Neural progenitor cell (in vitro differentiated cells): ENCODE measurements at regions not wholly inside any gene's neighbourhood (a gene's known extent, or its start where the extent isn't known, plus 50 kb on each side); places are given as distances from the start of the nearest gene placed in this dataset.

Experiments
- DNase-seq: peaks from one replicate; pipeline ENCODE4 v3.0.0-alpha.2; 2016; ENCODE audit warnings: low spot score
- H2AFZ ChIP-seq: fragments of 200-600 bp; sonication (generic); replicated peaks from 2 replicates; pipeline ENCODE4 v1.6.1; 2016; ENCODE audit warnings: antibody characterized with exemption
- H3F3A ChIP-seq: fragments of 200-600 bp; sonication (generic); 2 replicates; pipeline ENCODE4 v1.6.1; 2016; ENCODE audit warnings: antibody characterized with exemption, low read depth
- H3K27ac ChIP-seq: fragments of 200-600 bp; sonication (generic); 2 replicates; pipeline ENCODE4 v1.5.1; 2016; ENCODE audit warnings: mild to moderate bottlenecking
- H3K27me3 ChIP-seq: fragments of 200-600 bp; sonication (generic); 2 replicates; pipeline ENCODE4 v1.6.1; 2016; ENCODE audit warnings: mild to moderate bottlenecking, moderate library complexity
- H3K36me3 ChIP-seq: fragments of 200-600 bp; sonication (generic); 2 replicates; pipeline ENCODE4 v1.5.1; 2016
- H3K4me1 ChIP-seq: fragments of 200-600 bp; sonication (generic); 2 replicates; pipeline ENCODE4 v1.6.1; 2016; ENCODE audit warnings: mixed run types
- H3K4me2 ChIP-seq: fragments of 200-600 bp; sonication (generic); 2 replicates; pipeline ENCODE4 v1.6.1; 2016
- H3K4me3 ChIP-seq: fragments of 200-600 bp; sonication (generic); 2 replicates; pipeline ENCODE4 v1.5.1; 2016
- H3K79me2 ChIP-seq: fragments of 200-600 bp; sonication (generic); 2 replicates; pipeline ENCODE4 v1.6.1; 2016; ENCODE audit warnings: low read depth
- H3K9ac ChIP-seq: fragments of 200-600 bp; sonication (generic); 2 replicates; pipeline ENCODE4 v1.6.1; 2016
- H3K9me3 ChIP-seq: fragments of 200-600 bp; sonication (generic); 2 replicates; pipeline ENCODE4 v1.5.1; 2016; ENCODE audit warnings: low read depth
- H4K20me1 ChIP-seq: fragments of 200-600 bp; sonication (generic); 2 replicates; pipeline ENCODE4 v1.6.1; 2016; ENCODE audit warnings: low read depth
- H3K27ac Mint-ChIP-seq: 3 replicates; pipeline ENCODE4 v1.8.0; 2021; ENCODE audit warnings: mixed read lengths
- H3K27me3 Mint-ChIP-seq: 2 replicates; pipeline ENCODE4 v1.8.0; 2022; ENCODE audit warnings: low read depth, mild to moderate bottlenecking, inconsistent platforms, moderate library complexity, mixed read lengths; ENCODE audit not compliant: insufficient read depth
- H3K36me3 Mint-ChIP-seq: 3 replicates; pipeline ENCODE4 v1.8.0; 2021; ENCODE audit warnings: mixed read lengths
- H3K4me1 Mint-ChIP-seq: 3 replicates; pipeline ENCODE4 v1.8.0; 2021; ENCODE audit warnings: mixed read lengths
- H3K4me3 Mint-ChIP-seq: 3 replicates; pipeline ENCODE4 v1.8.0; 2021; ENCODE audit warnings: mild to moderate bottlenecking, moderate library complexity, mixed read lengths
- H3K9me3 Mint-ChIP-seq: 3 replicates; pipeline ENCODE4 v1.8.0; 2020; ENCODE audit warnings: mixed read lengths
- EZH2 ChIP-seq: fragments of 200-600 bp; sonication (generic); IDR thresholded peaks from 2 replicates; pipeline ENCODE4 v1.6.1; 2017; ENCODE audit warnings: antibody characterized with exemption, mild to moderate bottlenecking, moderate library complexity
- EZH2phosphoT487 ChIP-seq: fragments of 200-600 bp; sonication (generic); IDR thresholded peaks from 2 replicates; pipeline ENCODE4 v1.6.1; 2017; ENCODE audit warnings: antibody characterized with exemption
- TF ChIP-seq, protein P1 (sequence below): fragments of 200-600 bp; sonication (generic); IDR thresholded peaks from 2 replicates; pipeline ENCODE4 v1.5.1; 2017; ENCODE audit warnings: antibody characterized with exemption, mild to moderate bottlenecking

DNA sequence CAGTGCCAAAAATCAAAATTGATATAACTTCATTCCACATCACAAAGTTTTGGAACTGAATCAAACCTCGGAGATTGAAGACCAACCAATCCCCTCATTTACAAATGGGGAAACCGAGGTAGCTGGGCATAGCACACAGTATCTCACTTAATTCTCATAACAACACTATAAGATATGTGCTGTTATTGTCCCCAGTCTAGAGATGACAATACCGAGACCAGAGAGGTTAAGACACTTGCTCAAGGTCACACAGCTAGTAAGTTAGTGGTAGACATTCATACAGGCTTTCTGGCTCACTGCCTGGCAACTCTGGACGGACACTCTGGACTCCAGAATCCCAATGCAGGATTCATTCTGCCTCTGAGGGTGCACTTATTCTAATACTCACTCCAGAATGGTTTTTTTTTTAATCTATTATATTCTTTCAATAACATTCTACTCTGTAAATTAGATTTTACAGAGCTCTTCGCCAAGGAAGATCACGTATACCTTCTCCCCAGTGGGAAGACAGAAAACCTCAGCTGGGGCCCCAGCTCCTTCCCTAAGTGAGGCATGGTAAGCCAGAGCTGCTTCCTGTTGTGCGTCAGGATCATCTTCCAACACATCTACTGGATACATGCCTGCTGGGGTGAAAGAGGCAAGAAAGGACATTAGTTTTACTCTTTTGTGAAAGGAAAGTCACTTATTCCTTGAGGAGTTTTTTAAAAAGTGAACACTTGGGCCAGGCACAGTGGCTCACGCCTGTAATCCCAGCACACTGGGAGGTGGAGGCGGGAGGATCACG, 128.4 kb upstream of the IGF1R start:
- Mint-ChIP-seq H3K4me1 (peaks cover 25% of the 10 kb centered on the region), H3K4me3 (no peak overlapping the region)
- no peaks in the 10 kb centered on the region for H3F3A ChIP-seq

DNA sequence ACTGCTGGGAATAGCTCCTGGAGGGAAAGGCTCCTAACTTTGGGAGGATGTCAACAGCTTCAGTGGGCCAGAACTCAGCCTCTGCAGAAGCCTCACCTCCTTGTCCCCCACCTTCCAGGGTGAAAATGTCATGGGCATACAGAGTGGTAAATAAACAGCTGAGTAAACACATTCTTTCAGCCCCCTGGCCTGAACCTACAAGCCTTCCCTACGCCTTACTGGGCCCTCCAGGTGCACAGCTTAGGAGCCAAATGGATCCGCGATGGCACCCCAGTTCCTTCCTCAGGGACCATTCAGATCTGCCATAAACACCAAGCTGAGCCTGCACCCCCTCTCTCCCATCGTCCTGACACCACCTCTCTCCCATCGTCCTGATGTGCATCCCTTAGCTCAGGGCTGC, 126.2 kb upstream of the IGF1R start:
- Histone ChIP-seq H3K27me3 (no peaks in the 10 kb centered on the region), H3K27ac (no peak overlapping the region), H3K4me3 (no peak overlapping the region), H3K9ac (no peak overlapping the region), H3F3A (no peaks in the 10 kb centered on the region), H4K20me1 (no peaks in the 10 kb centered on the region), H3K4me1 (peaks cover 3% of the 10 kb centered on the region), H3K36me3 (no peaks in the 10 kb centered on the region), H3K9me3 (no peaks in the 10 kb centered on the region), H3K79me2 (no peaks in the 10 kb centered on the region), H3K4me2 (no peak overlapping the region), H2AFZ (no peak overlapping the region)
- H3K36me3 Mint-ChIP-seq: no peaks in the 10 kb centered on the region
- TF ChIP-seq, protein P1, sequence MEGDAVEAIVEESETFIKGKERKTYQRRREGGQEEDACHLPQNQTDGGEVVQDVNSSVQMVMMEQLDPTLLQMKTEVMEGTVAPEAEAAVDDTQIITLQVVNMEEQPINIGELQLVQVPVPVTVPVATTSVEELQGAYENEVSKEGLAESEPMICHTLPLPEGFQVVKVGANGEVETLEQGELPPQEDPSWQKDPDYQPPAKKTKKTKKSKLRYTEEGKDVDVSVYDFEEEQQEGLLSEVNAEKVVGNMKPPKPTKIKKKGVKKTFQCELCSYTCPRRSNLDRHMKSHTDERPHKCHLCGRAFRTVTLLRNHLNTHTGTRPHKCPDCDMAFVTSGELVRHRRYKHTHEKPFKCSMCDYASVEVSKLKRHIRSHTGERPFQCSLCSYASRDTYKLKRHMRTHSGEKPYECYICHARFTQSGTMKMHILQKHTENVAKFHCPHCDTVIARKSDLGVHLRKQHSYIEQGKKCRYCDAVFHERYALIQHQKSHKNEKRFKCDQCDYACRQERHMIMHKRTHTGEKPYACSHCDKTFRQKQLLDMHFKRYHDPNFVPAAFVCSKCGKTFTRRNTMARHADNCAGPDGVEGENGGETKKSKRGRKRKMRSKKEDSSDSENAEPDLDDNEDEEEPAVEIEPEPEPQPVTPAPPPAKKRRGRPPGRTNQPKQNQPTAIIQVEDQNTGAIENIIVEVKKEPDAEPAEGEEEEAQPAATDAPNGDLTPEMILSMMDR: no peak
- TF ChIP-seq EZH2phosphoT487 (no peak), EZH2 (no peak)
- H3K27me3 Mint-ChIP-seq: peaks cover 10% of the 10 kb centered on the region
- no peaks in the 10 kb centered on the region for H3K9me3 Mint-ChIP-seq
- H3K27ac Mint-ChIP-seq: peak overlapping the region; percentile 72
- no peak for DNase-seq
- H3K4me1 Mint-ChIP-seq: peaks cover 30% of the 10 kb centered on the region
- no peak overlapping the region for H3K4me3 Mint-ChIP-seq

More for the DNA sequence above, 128.4 kb upstream of the IGF1R start:
- Histone ChIP-seq H3K27me3 (no peaks in the 10 kb centered on the region), H3K4me1 (peaks cover 3% of the 10 kb centered on the region), H3K36me3 (no peaks in the 10 kb centered on the region), H4K20me1 (no peaks in the 10 kb centered on the region), H3K9me3 (no peaks in the 10 kb centered on the region), H3K4me3 (no peak overlapping the region), H2AFZ (no peak overlapping the region), H3K79me2 (no peaks in the 10 kb centered on the region), H3K27ac (no peak overlapping the region), H3K9ac (no peak overlapping the region), H3K4me2 (no peak overlapping the region)
- Mint-ChIP-seq H3K27me3 (peaks cover 11% of the 10 kb centered on the region), H3K36me3 (no peaks in the 10 kb centered on the region), H3K9me3 (no peaks in the 10 kb centered on the region), H3K27ac (no peak overlapping the region)
- DNase-seq: no peak
- TF ChIP-seq, protein P1: no peak
- TF ChIP-seq EZH2 (no peak), EZH2phosphoT487 (no peak)

DNA sequence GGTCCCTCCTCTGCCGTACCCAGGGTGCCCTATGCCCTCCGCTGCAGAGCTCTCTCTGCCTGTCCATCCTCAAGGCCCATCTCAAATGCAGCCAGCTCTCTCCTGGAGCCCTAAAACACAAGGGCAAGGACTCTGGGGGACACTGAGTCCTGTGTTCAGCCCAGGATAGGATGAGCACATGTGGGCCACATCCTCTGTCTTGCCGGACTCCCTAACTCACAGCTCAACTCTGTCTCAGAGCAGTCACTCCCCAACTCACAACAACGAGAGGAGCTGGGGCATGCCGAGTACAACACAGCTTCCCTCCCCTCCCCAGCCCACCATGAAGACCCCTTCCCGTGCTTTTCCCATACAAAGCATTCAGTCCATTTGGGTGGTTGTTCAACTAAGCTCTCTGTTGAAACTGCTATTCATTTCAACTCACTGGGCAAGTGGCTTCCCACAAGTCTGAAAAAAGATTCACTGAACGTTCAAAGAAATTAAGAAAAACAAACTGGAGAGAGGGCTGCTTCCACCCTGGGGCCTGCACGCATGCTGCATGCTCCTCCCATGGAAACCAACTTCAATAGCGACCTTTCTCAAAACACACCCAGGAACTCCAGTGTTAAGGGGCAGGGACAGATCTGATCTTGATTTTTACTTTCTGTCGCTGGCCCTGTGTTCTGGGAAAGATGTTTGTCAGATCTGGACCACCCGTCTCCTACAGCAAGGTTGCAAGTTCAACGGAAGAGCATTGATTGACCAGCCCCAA, 124.3 kb upstream of the IGF1R start:
- H3K27ac Mint-ChIP-seq: peak overlapping the region; percentile 98
- Histone ChIP-seq H4K20me1 (no peaks in the 10 kb centered on the region), H3K4me3 (no peak overlapping the region), H3K9me3 (no peaks in the 10 kb centered on the region), H3K36me3 (no peaks in the 10 kb centered on the region), H3K79me2 (no peaks in the 10 kb centered on the region), H3F3A (no peaks in the 10 kb centered on the region), H3K4me2 (no peak overlapping the region), H3K27me3 (no peaks in the 10 kb centered on the region), H3K4me1 (peaks cover 3% of the 10 kb centered on the region), H3K9ac (no peak overlapping the region), H3K27ac (no peak overlapping the region), H2AFZ (peak overlapping the region; percentile 63)
- DNase-seq: no peak
- H3K9me3 Mint-ChIP-seq: no peaks in the 10 kb centered on the region
- peaks cover 27% of the 10 kb centered on the region for H3K4me1 Mint-ChIP-seq
- peaks cover 12% of the 10 kb centered on the region for H3K27me3 Mint-ChIP-seq
- no peak for TF ChIP-seq EZH2phosphoT487
- TF ChIP-seq, protein P1: no peak
- no peak for TF ChIP-seq EZH2
- H3K36me3 Mint-ChIP-seq: no peaks in the 10 kb centered on the region
- peak overlapping the region; percentile 68 for H3K4me3 Mint-ChIP-seq
